H9 (cell line): ENCODE measurements at regions not wholly inside any gene's neighbourhood (a gene's known extent, or its start where the extent isn't known, plus 50 kb on each side); places are given as distances from the start of the nearest gene placed in this dataset.

ENCODE experiments used
- DNase-seq: peaks from one replicate; pipeline ENCODE4 v3.0.0-alpha.2; 2017
- H2AFZ ChIP-seq: one replicate; pipeline ENCODE4 v1.6.1; 2013; ENCODE audit warnings: mild to moderate bottlenecking, low read length, control low read depth, moderate library complexity
- H2AK5ac ChIP-seq: 2 replicates; pipeline ENCODE4 v1.6.1; 2013; ENCODE audit warnings: low read length, control low read depth, mixed read lengths; ENCODE audit not compliant: insufficient read length
- H2BK120ac ChIP-seq: one replicate; pipeline ENCODE4 v1.6.1; 2013; ENCODE audit warnings: low read depth, mild to moderate bottlenecking, low read length, control low read depth, inconsistent platforms; ENCODE audit not compliant: poor library complexity, severe bottlenecking
- H2BK12ac ChIP-seq: 2 replicates; pipeline ENCODE4 v1.6.1; 2013; ENCODE audit warnings: low read length, control low read depth, mixed read lengths, low read depth; ENCODE audit not compliant: insufficient read length
- H2BK15ac ChIP-seq: 2 replicates; pipeline ENCODE4 v1.6.1; 2013; ENCODE audit warnings: low read depth, low read length, control low read depth
- H2BK20ac ChIP-seq: one replicate; pipeline ENCODE4 v1.6.1; 2013; ENCODE audit warnings: low read depth, mild to moderate bottlenecking, low read length, control low read depth, inconsistent platforms; ENCODE audit not compliant: poor library complexity, severe bottlenecking
- H2BK5ac ChIP-seq: 2 replicates; pipeline ENCODE4 v1.6.1; 2013; ENCODE audit warnings: low read length, control low read depth, mixed read lengths; ENCODE audit not compliant: insufficient read length
- H3K14ac ChIP-seq: 2 replicates; pipeline ENCODE4 v1.6.1; 2013; ENCODE audit warnings: low read length, control low read depth; ENCODE audit not compliant: insufficient read depth
- H3K18ac ChIP-seq: 2 replicates; pipeline ENCODE4 v1.6.1; 2013; ENCODE audit warnings: low read depth, mild to moderate bottlenecking, mixed read lengths, low read length, control low read depth; ENCODE audit not compliant: insufficient read length
- H3K23ac ChIP-seq: 2 replicates; pipeline ENCODE4 v1.6.1; 2013; ENCODE audit warnings: low read length, control low read depth, mixed read lengths, low read depth; ENCODE audit not compliant: insufficient read length
- H3K23me2 ChIP-seq: 2 replicates; pipeline ENCODE4 v1.6.1; 2013; ENCODE audit warnings: low read depth, mild to moderate bottlenecking, mixed read lengths, low read length, control low read depth; ENCODE audit not compliant: insufficient read length, poor library complexity, severe bottlenecking
- H3K27ac ChIP-seq: 2 replicates; pipeline ENCODE4 v1.5.1; 2013; ENCODE audit warnings: low read length, control low read depth, mixed read lengths, low read depth; ENCODE audit not compliant: insufficient read length
- H3K27me3 ChIP-seq: 2 replicates; pipeline ENCODE4 v1.6.1; 2013; ENCODE audit warnings: low read length, control low read depth, inconsistent platforms; ENCODE audit not compliant: insufficient read depth
- H3K4ac ChIP-seq: 2 replicates; pipeline ENCODE4 v1.6.1; 2013; ENCODE audit warnings: low read depth, mild to moderate bottlenecking, control low read depth, inconsistent platforms, low read length, moderate library complexity
- H3K4me1 ChIP-seq: 2 replicates; pipeline ENCODE4 v1.6.1; 2013; ENCODE audit warnings: low read length, control low read depth, inconsistent platforms; ENCODE audit not compliant: insufficient read depth
- H3K4me2 ChIP-seq: 2 replicates; pipeline ENCODE4 v1.6.1; 2013; ENCODE audit warnings: low read length, control low read depth, mixed read lengths; ENCODE audit not compliant: insufficient read length, insufficient read depth
- H3K56ac ChIP-seq: 2 replicates; pipeline ENCODE4 v1.6.1; 2013; ENCODE audit warnings: low read depth, mild to moderate bottlenecking, mixed read lengths, low read length, control low read depth; ENCODE audit not compliant: insufficient read length
- H3K79me1 ChIP-seq: 2 replicates; pipeline ENCODE4 v1.6.1; 2013; ENCODE audit warnings: low read depth, mild to moderate bottlenecking, moderate library complexity, low read length, control low read depth, inconsistent platforms; ENCODE audit not compliant: insufficient read depth, poor library complexity, severe bottlenecking
- H3K79me2 ChIP-seq: 2 replicates; pipeline ENCODE4 v1.6.1; 2013; ENCODE audit warnings: low read length, control low read depth, inconsistent platforms; ENCODE audit not compliant: insufficient read depth
- H3K9ac ChIP-seq: 2 replicates; pipeline ENCODE4 v1.6.1; 2013; ENCODE audit warnings: low read length, control low read depth, mixed read lengths; ENCODE audit not compliant: insufficient read length; ENCODE audit errors: extremely low read depth
- H3K9me3 ChIP-seq: one replicate; pipeline ENCODE4 v1.6.1; 2013; ENCODE audit warnings: low read depth, low read length, inconsistent platforms; ENCODE audit not compliant: control insufficient read depth
- H3T11ph ChIP-seq: one replicate; pipeline ENCODE4 v1.6.1; 2013; ENCODE audit warnings: mild to moderate bottlenecking, low read length, control low read depth, inconsistent platforms
- H4K20me1 ChIP-seq: one replicate; pipeline ENCODE4 v1.6.1; 2013; ENCODE audit not compliant: control insufficient read depth, insufficient read length, insufficient read depth
- H4K5ac ChIP-seq: 2 replicates; pipeline ENCODE4 v1.6.1; 2013; ENCODE audit warnings: low read depth, mild to moderate bottlenecking, mixed read lengths, low read length, control low read depth; ENCODE audit not compliant: insufficient read length
- H4K8ac ChIP-seq: replicated peaks from 2 replicates; pipeline ENCODE4 v1.6.1; 2013; ENCODE audit warnings: low read length, control low read depth, mixed read lengths, low read depth; ENCODE audit not compliant: insufficient read length
- H4K91ac ChIP-seq: 2 replicates; pipeline ENCODE4 v1.6.1; 2013; ENCODE audit warnings: low read depth, mild to moderate bottlenecking, moderate library complexity, mixed read lengths, low read length, control low read depth; ENCODE audit not compliant: insufficient read length
- H3K27ac Mint-ChIP-seq, 3 experiments: 2 replicates in 2 of 3; 3 replicates in 1 of 3; pipeline ENCODE4 v1.8.0; 2020 to 2021; ENCODE audit warnings: mixed read lengths in 3 of 3, mild to moderate bottlenecking in 1 of 3, moderate library complexity in 1 of 3
- H3K27me3 Mint-ChIP-seq: 2 replicates; pipeline ENCODE4 v1.8.0; 2021; ENCODE audit warnings: low read depth, mild to moderate bottlenecking, moderate library complexity, mixed read lengths
- H3K36me3 Mint-ChIP-seq, 3 experiments: 2 replicates in 2 of 3; 3 replicates in 1 of 3; pipeline ENCODE4 v1.8.0; 2020 to 2021; ENCODE audit warnings: low read depth in 3 of 3, mixed read lengths in 3 of 3; ENCODE audit not compliant: insufficient read depth in 1 of 3
- H3K4me1 Mint-ChIP-seq, 2 experiments: 2 replicates each; pipeline ENCODE4 v1.8.0; 2020; ENCODE audit warnings: mixed read lengths in 2 of 2
- H3K4me3 Mint-ChIP-seq, 2 experiments: 2 replicates in 1 of 2; 3 replicates in 1 of 2; pipeline ENCODE4 v1.8.0; 2020 to 2021; ENCODE audit warnings: mild to moderate bottlenecking in 2 of 2, mixed read lengths in 2 of 2, moderate library complexity in 1 of 2
- H3K9me3 Mint-ChIP-seq, 2 experiments: 2 replicates in 1 of 2; 3 replicates in 1 of 2; pipeline ENCODE4 v1.8.0; 2020; ENCODE audit warnings: mild to moderate bottlenecking in 2 of 2, mixed read lengths in 2 of 2, moderate library complexity in 1 of 2
- CTCF ChIP-seq: fragments of 200-600 bp; sonication (generic); conservative IDR thresholded peaks from 3 replicates; pipeline ENCODE4 v1.8.0; 2021; ENCODE audit warnings: antibody characterized with exemption, mild to moderate bottlenecking
- WGBS: extraction: QIAGEN DNeasy Blood & Tissue Kit; methylation state at CpG from one replicate; pipeline ENCODE4 v1.1.7; 2013; ENCODE audit warnings: missing lambda C conversion rate, low lambda C conversion rate, mixed read lengths; ENCODE audit not compliant: insufficient read length; ENCODE audit errors: extremely low coverage; 5-methylcytosine and 5-hydroxymethylcytosine counted together

GRCh38 chrX:84712621-84713020 lies 210.4 kb upstream of the HDX start:
- H3K4ac ChIP-seq = no peak overlapping the region
- no peak overlapping the region for H2BK20ac ChIP-seq
- no peak overlapping the region for H4K5ac ChIP-seq
- Mint-ChIP-seq H3K4me3 (no peak overlapping the region), H3K4me1 (peaks cover 26 to 29% of the 10 kb centered on the region in 2 experiments), H3K27ac (no peak overlapping the region), H3K36me3 (peaks cover 0 to 4% (median 2%) of the 10 kb centered on the region in 3 experiments; a peak in 3 of 7 replicates), H3K9me3 (peaks cover 44 to 49% of the 10 kb centered on the region in 2 experiments), H3K27me3 (no peaks in the 10 kb centered on the region)
- H3K9me3 ChIP-seq = peaks cover 6% of the 10 kb centered on the region
- no peak overlapping the region for H2AK5ac ChIP-seq
- H3K4me1 ChIP-seq = 0 out of 2 replicates have a peak, but pooled peaks cover 4% of the 10 kb centered on the region
- no peak overlapping the region for H2AFZ ChIP-seq
- H3T11ph ChIP-seq = no peak overlapping the region
- no peak overlapping the region for H2BK120ac ChIP-seq
- no peaks in the 10 kb centered on the region for H3K79me1 ChIP-seq
- no peak for TF ChIP-seq CTCF
- no peak overlapping the region for H4K91ac ChIP-seq
- no peak overlapping the region for H3K18ac ChIP-seq
- H3K56ac ChIP-seq = no peak overlapping the region
- H3K14ac ChIP-seq = no peak overlapping the region
- H3K4me2 ChIP-seq = no peak overlapping the region
- H3K23me2 ChIP-seq = no peaks in the 10 kb centered on the region
- H3K27ac ChIP-seq = no peak overlapping the region
- H3K79me2 ChIP-seq = no peaks in the 10 kb centered on the region
- no peak overlapping the region for H2BK15ac ChIP-seq
- no peak overlapping the region for H3K23ac ChIP-seq
- no peaks in the 10 kb centered on the region for H3K27me3 ChIP-seq
- H2BK12ac ChIP-seq = no peak overlapping the region
- no peaks in the 10 kb centered on the region for H4K20me1 ChIP-seq
- H4K8ac ChIP-seq = no peak overlapping the region
- no peak overlapping the region for H2BK5ac ChIP-seq
- no peak for DNase-seq
- no peak overlapping the region for H3K9ac ChIP-seq
- WGBS = no CpG with 5 or more reads among the region's 2 CpGs
